ENCODE measurements at regions not wholly inside any gene's neighbourhood (a gene's known extent, or its start where the extent isn't known, plus 50 kb on each side); places are given as distances from the start of the nearest gene placed in this dataset.

GRCh38 chr2:13485256-13485655 is 768.5 kb downstream of the TRIB2 start:
- Histone ChIP-seq H3K4me3 (no peak overlapping the region), H3K9me3 (no peaks in the 10 kb centered on the region), H3K36me3 (no peaks in the 10 kb centered on the region), H3K27ac (no peak overlapping the region), H3K27me3 (no peaks in the 10 kb centered on the region), H3K4me1 (no peaks in the 10 kb centered on the region)
- TF ChIP-seq CTCF (IDR thresholded peaks at IDR 0.05) (no peak), POLR2A (IDR thresholded peaks at IDR 0.05) (no peak)
- WGBS, 4 donors = 86 to 96% (median 92%) methylated on average over 2 of the region's 2 CpGs
- no peak for DNase-seq
- intact Hi-C loops (cut with DNase I) = no loop called here
- no peak for ATAC-seq

- no peaks in the 10 kb centered on the region for H3K27me3 ChIP-seq
- DNase-seq = no peak
- no peak for TF ChIP-seq POLR2A (IDR thresholded peaks at IDR 0.05)
- no peak for TF ChIP-seq CTCF (IDR thresholded peaks at IDR 0.05)
- no peak overlapping the region for H3K4me3 ChIP-seq
- no peak for ATAC-seq
- H3K36me3 ChIP-seq = no peaks in the 10 kb centered on the region
- intact Hi-C loops (cut with DNase I) = no loop called here
- H3K27ac ChIP-seq = no peak overlapping the region
- H3K4me1 ChIP-seq = no peaks in the 10 kb centered on the region
- H3K9me3 ChIP-seq = no peaks in the 10 kb centered on the region
- 78 to 94% (median 91%) methylated on average over 1 of the region's 1 CpG for WGBS, 4 donors
Measured at GRCh38 chr2:13488965-13489364, 772.2 kb downstream of the TRIB2 start.

GRCh38 chr2:13492262-13492661 is 775.5 kb downstream of the TRIB2 start:
- no peak for ATAC-seq
- no peak for DNase-seq
- no peaks in the 10 kb centered on the region for H3K9me3 ChIP-seq
- no peak for TF ChIP-seq POLR2A (IDR thresholded peaks at IDR 0.05)
- no peak for TF ChIP-seq CTCF (IDR thresholded peaks at IDR 0.05)
- no peaks in the 10 kb centered on the region for H3K36me3 ChIP-seq
- 85 to 88% (median 87%) methylated on average over 1 of the region's 1 CpG for WGBS, 4 donors
- H3K27me3 ChIP-seq = no peaks in the 10 kb centered on the region
- H3K27ac ChIP-seq = no peak overlapping the region
- H3K4me1 ChIP-seq = no peaks in the 10 kb centered on the region
- intact Hi-C loops (cut with DNase I) = no loop called here
- no peak overlapping the region for H3K4me3 ChIP-seq

GRCh38 chr2:13495051-13495450 is 778.3 kb downstream of the TRIB2 start:
- Histone ChIP-seq H3K4me1 (no peaks in the 10 kb centered on the region), H3K27ac (no peak overlapping the region), H3K9me3 (no peaks in the 10 kb centered on the region), H3K36me3 (no peaks in the 10 kb centered on the region), H3K4me3 (no peak overlapping the region), H3K27me3 (no peaks in the 10 kb centered on the region)
- intact Hi-C loops (cut with DNase I) = no loop called here
- no peak for ATAC-seq
- WGBS, 4 donors = 68 to 75% (median 73%) methylated on average over 2 of the region's 2 CpGs
- TF ChIP-seq POLR2A (IDR thresholded peaks at IDR 0.05) (no peak), CTCF (IDR thresholded peaks at IDR 0.05) (no peak)
- no peak for DNase-seq

Data from heart left ventricle (tissue), 16 donors.